ENCODE measurements at regions not wholly inside any gene's neighbourhood (a gene's known extent, or its start where the extent isn't known, plus 50 kb on each side); places are given as distances from the start of the nearest gene placed in this dataset.
A peak's percentile ranks its signal among the peaks of the same experiment; 100 is the strongest.

GRCh38 chr3:82474711-82475110, 713.3 kb upstream of the GBE1 start:
- no peak overlapping the region for H2BK120ac ChIP-seq (ENCODE audit: insufficient read depth, low read length, poor library complexity)
- H2AK5ac ChIP-seq (ENCODE audit: low read length): no peak overlapping the region
- H3K4me3 ChIP-seq (ENCODE audit: low read depth, low read length): no peak overlapping the region
- H3K79me2 ChIP-seq (ENCODE audit: control insufficient read depth, insufficient read depth, low read length, poor library complexity): no peaks in the 10 kb centered on the region
- DNase-seq: no peak
- no peak overlapping the region for H4K12ac ChIP-seq (ENCODE audit: low read depth, low read length)
- no peak overlapping the region for H3K4me2 ChIP-seq (ENCODE audit: low read length)
- H3K14ac ChIP-seq (ENCODE audit: low read length): no peak overlapping the region
- H3K4me1 ChIP-seq (ENCODE audit: control insufficient read depth in 1 of 2, insufficient read depth in 2 of 2, low read length in 2 of 2): no peaks in the 10 kb centered on the region
- no peak overlapping the region for H4K8ac ChIP-seq (ENCODE audit: low read depth, low read length)
- no peaks in the 10 kb centered on the region for H3K27me3 ChIP-seq (ENCODE audit: insufficient read depth, low read length)
- no peak overlapping the region for H2AFZ ChIP-seq (ENCODE audit: insufficient read depth, low read length, poor library complexity)
- no peak overlapping the region for H3K23ac ChIP-seq (ENCODE audit: low read length)
- no peak overlapping the region for H2BK5ac ChIP-seq (ENCODE audit: low read depth, low read length, poor library complexity)
- no peak overlapping the region for H4K91ac ChIP-seq (ENCODE audit: low read depth, low read length)
- no peak overlapping the region for H2BK12ac ChIP-seq (ENCODE audit: low read length)
- no peak overlapping the region for H3K27ac ChIP-seq (ENCODE audit: low read depth, low read length)
- no peaks in the 10 kb centered on the region for H3K79me1 ChIP-seq (ENCODE audit: low read length)
- H3K4ac ChIP-seq (ENCODE audit: low read depth, low read length): no peak overlapping the region
- no peak overlapping the region for H3K18ac ChIP-seq (ENCODE audit: low read length)
- no peaks in the 10 kb centered on the region for H3K36me3 ChIP-seq (ENCODE audit: control insufficient read depth in 1 of 2, insufficient read depth in 2 of 2, low read length in 2 of 2)
- no peak overlapping the region for H3K9ac ChIP-seq (ENCODE audit: low read length)
- H3K9me3 ChIP-seq (ENCODE audit: insufficient read depth, low read depth, low read length): no peaks in the 10 kb centered on the region

GRCh38 chr3:82473864-82474541, 712.6 kb upstream of the GBE1 start:
- Histone ChIP-seq H2BK120ac (ENCODE audit: insufficient read depth, low read length, poor library complexity) (no peak overlapping the region), H3K79me2 (ENCODE audit: control insufficient read depth, insufficient read depth, low read length, poor library complexity) (no peaks in the 10 kb centered on the region), H3K23ac (ENCODE audit: low read length) (no peak overlapping the region), H3K4me3 (ENCODE audit: low read depth, low read length) (no peak overlapping the region), H3K4me2 (ENCODE audit: low read length) (no peak overlapping the region), H3K79me1 (ENCODE audit: low read length) (no peaks in the 10 kb centered on the region), H3K36me3 (ENCODE audit: control insufficient read depth in 1 of 2, insufficient read depth in 2 of 2, low read length in 2 of 2) (no peaks in the 10 kb centered on the region), H3K4me1 (ENCODE audit: control insufficient read depth in 1 of 2, insufficient read depth in 2 of 2, low read length in 2 of 2) (no peaks in the 10 kb centered on the region), H2AFZ (ENCODE audit: insufficient read depth, low read length, poor library complexity) (no peak overlapping the region), H3K9me3 (ENCODE audit: insufficient read depth, low read depth, low read length) (no peaks in the 10 kb centered on the region), H2BK12ac (ENCODE audit: low read length) (no peak overlapping the region), H2BK5ac (ENCODE audit: low read depth, low read length, poor library complexity) (no peak overlapping the region), H3K9ac (ENCODE audit: low read length) (no peak overlapping the region), H3K14ac (ENCODE audit: low read length) (no peak overlapping the region), H3K27me3 (ENCODE audit: insufficient read depth, low read length) (no peaks in the 10 kb centered on the region), H4K91ac (ENCODE audit: low read depth, low read length) (no peak overlapping the region), H3K18ac (ENCODE audit: low read length) (no peak overlapping the region), H3K27ac (ENCODE audit: low read depth, low read length) (no peak overlapping the region), H4K8ac (ENCODE audit: low read depth, low read length) (no peak overlapping the region), H3K4ac (ENCODE audit: low read depth, low read length) (no peak overlapping the region), H4K12ac (ENCODE audit: low read depth, low read length) (no peak overlapping the region), H2AK5ac (ENCODE audit: low read length) (no peak overlapping the region)
- DNase-seq: no peak

GRCh38 chr3:82467051-82467450, 705.6 kb upstream of the GBE1 start:
- Histone ChIP-seq H4K12ac (ENCODE audit: low read depth, low read length) (no peak overlapping the region), H3K4me1 (ENCODE audit: control insufficient read depth in 1 of 2, insufficient read depth in 2 of 2, low read length in 2 of 2) (no peaks in the 10 kb centered on the region), H3K18ac (ENCODE audit: low read length) (no peak overlapping the region), H2BK5ac (ENCODE audit: low read depth, low read length, poor library complexity) (no peak overlapping the region), H3K4me2 (ENCODE audit: low read length) (no peak overlapping the region), H2AK5ac (ENCODE audit: low read length) (no peak overlapping the region), H3K14ac (ENCODE audit: low read length) (no peak overlapping the region), H3K79me2 (ENCODE audit: control insufficient read depth, insufficient read depth, low read length, poor library complexity) (no peaks in the 10 kb centered on the region), H2AFZ (ENCODE audit: insufficient read depth, low read length, poor library complexity) (no peak overlapping the region), H3K4me3 (ENCODE audit: low read depth, low read length) (no peak overlapping the region), H3K9me3 (ENCODE audit: insufficient read depth, low read depth, low read length) (no peaks in the 10 kb centered on the region), H3K9ac (ENCODE audit: low read length) (no peak overlapping the region), H3K4ac (ENCODE audit: low read depth, low read length) (no peak overlapping the region), H3K36me3 (ENCODE audit: control insufficient read depth in 1 of 2, insufficient read depth in 2 of 2, low read length in 2 of 2) (no peaks in the 10 kb centered on the region), H3K79me1 (ENCODE audit: low read length) (no peaks in the 10 kb centered on the region), H3K23ac (ENCODE audit: low read length) (no peak overlapping the region), H2BK12ac (ENCODE audit: low read length) (no peak overlapping the region), H3K27me3 (ENCODE audit: insufficient read depth, low read length) (no peaks in the 10 kb centered on the region), H2BK120ac (ENCODE audit: insufficient read depth, low read length, poor library complexity) (no peak overlapping the region), H4K8ac (ENCODE audit: low read depth, low read length) (no peak overlapping the region), H4K91ac (ENCODE audit: low read depth, low read length) (no peak overlapping the region), H3K27ac (ENCODE audit: low read depth, low read length) (no peak overlapping the region)
- peak in 1 of 2 donors; percentile 12 for DNase-seq
- WGBS (ENCODE audit: extremely low coverage, insufficient coverage, insufficient read length): no CpG with 5 or more reads among the region's 1 CpG

- Histone ChIP-seq H2AK5ac (ENCODE audit: low read length) (no peak overlapping the region), H4K8ac (ENCODE audit: low read depth, low read length) (no peak overlapping the region), H3K27ac (ENCODE audit: low read depth, low read length) (no peak overlapping the region), H3K14ac (ENCODE audit: low read length) (no peak overlapping the region), H2BK5ac (ENCODE audit: low read depth, low read length, poor library complexity) (no peak overlapping the region), H4K12ac (ENCODE audit: low read depth, low read length) (no peak overlapping the region), H4K91ac (ENCODE audit: low read depth, low read length) (no peak overlapping the region), H3K4ac (ENCODE audit: low read depth, low read length) (no peak overlapping the region), H3K79me1 (ENCODE audit: low read length) (no peaks in the 10 kb centered on the region), H3K18ac (ENCODE audit: low read length) (no peak overlapping the region), H2AFZ (ENCODE audit: insufficient read depth, low read length, poor library complexity) (no peak overlapping the region), H3K36me3 (ENCODE audit: control insufficient read depth in 1 of 2, insufficient read depth in 2 of 2, low read length in 2 of 2) (no peaks in the 10 kb centered on the region), H3K9ac (ENCODE audit: low read length) (no peak overlapping the region), H3K9me3 (ENCODE audit: insufficient read depth, low read depth, low read length) (no peaks in the 10 kb centered on the region), H3K4me1 (ENCODE audit: control insufficient read depth in 1 of 2, insufficient read depth in 2 of 2, low read length in 2 of 2) (no peaks in the 10 kb centered on the region), H2BK12ac (ENCODE audit: low read length) (no peak overlapping the region), H3K27me3 (ENCODE audit: insufficient read depth, low read length) (no peaks in the 10 kb centered on the region), H3K79me2 (ENCODE audit: control insufficient read depth, insufficient read depth, low read length, poor library complexity) (no peaks in the 10 kb centered on the region), H3K4me2 (ENCODE audit: low read length) (no peak overlapping the region), H2BK120ac (ENCODE audit: insufficient read depth, low read length, poor library complexity) (no peak overlapping the region), H3K4me3 (ENCODE audit: low read depth, low read length) (no peak overlapping the region), H3K23ac (ENCODE audit: low read length) (no peak overlapping the region)
- no peak for DNase-seq
- no CpG with 5 or more reads among the region's 6 CpGs for WGBS (ENCODE audit: extremely low coverage, insufficient coverage, insufficient read length)
These were observed 701.5 kb upstream of the GBE1 start for GRCh38 chr3:82462977-82463376.

All from trophoblast cell (in vitro differentiated cells and primary cell).